ENCODE measurements at regions not wholly inside any gene's neighbourhood (a gene's known extent, or its start where the extent isn't known, plus 50 kb on each side); places are given as distances from the start of the nearest gene placed in this dataset.

- no peak for DNase-seq
Measured at GRCh38 chr14:71690478-71690877, 241.8 kb upstream of the RGS6 start.

- no peak for DNase-seq
Measured at GRCh38 chr14:71692496-71692895, 239.7 kb upstream of the RGS6 start.

GRCh38 chr14:71693381-71693780 is 238.8 kb upstream of the RGS6 start:
- DNase-seq, result no peak

- DNase-seq, result no peak
Measured at GRCh38 chr14:71694591-71695530, 237.4 kb upstream of the RGS6 start.

- no peak for DNase-seq
Measured at GRCh38 chr14:71695611-71696350, 236.4 kb upstream of the RGS6 start.

GRCh38 chr14:71698027-71698426 is 234.2 kb upstream of the RGS6 start:
- no peak for DNase-seq

- DNase-seq, result peak; percentile 48
Measured at GRCh38 chr14:71698673-71699072, 233.6 kb upstream of the RGS6 start.

- no peak for DNase-seq
Measured at GRCh38 chr14:71701990-71702389, 230.2 kb upstream of the RGS6 start.

GRCh38 chr14:71702786-71703185 is 229.4 kb upstream of the RGS6 start:
- no peak for DNase-seq

- DNase-seq, result peak; percentile 84
Measured at GRCh38 chr14:71703477-71703876, 228.8 kb upstream of the RGS6 start.

- DNase-seq, result no peak
Measured at GRCh38 chr14:71704210-71704609, 228.0 kb upstream of the RGS6 start.

- no peak for DNase-seq
Measured at GRCh38 chr14:71705460-71705859, 226.8 kb upstream of the RGS6 start.

GRCh38 chr14:71709076-71709475 is 223.2 kb upstream of the RGS6 start:
- no peak for DNase-seq

GRCh38 chr14:71709987-71710386 is 222.2 kb upstream of the RGS6 start:
- no peak for DNase-seq

- DNase-seq, result no peak
Measured at GRCh38 chr14:71711125-71711524, 221.1 kb upstream of the RGS6 start.

GRCh38 chr14:71711619-71712018 is 220.6 kb upstream of the RGS6 start:
- DNase-seq, result no peak

- DNase-seq, result no peak
Measured at GRCh38 chr14:71712478-71712877, 219.8 kb upstream of the RGS6 start.

- no peak for DNase-seq
Measured at GRCh38 chr14:71713016-71713415, 219.2 kb upstream of the RGS6 start.

- DNase-seq, result no peak
Measured at GRCh38 chr14:71713451-71713850, 218.8 kb upstream of the RGS6 start.

- no peak for DNase-seq
Measured at GRCh38 chr14:71714225-71714624, 218.0 kb upstream of the RGS6 start.

GRCh38 chr14:71716041-71716772 is 216.0 kb upstream of the RGS6 start:
- no peak for DNase-seq

- DNase-seq, result no peak
Measured at GRCh38 chr14:71720978-71721624, 211.1 kb upstream of the RGS6 start.

GRCh38 chr14:71721791-71722190 is 210.4 kb upstream of the RGS6 start:
- DNase-seq, result no peak

Measured in left hindlimb (tissue), 1 donor.